Fibroblast of skin of back (primary cell): ENCODE measurements at regions not wholly inside any gene's neighbourhood (a gene's known extent, or its start where the extent isn't known, plus 50 kb on each side); places are given as distances from the start of the nearest gene placed in this dataset.
A peak's percentile ranks its signal among the peaks of the same experiment; 100 is the strongest.

Source experiments
- DNase-seq: peaks from one replicate; pipeline ENCODE4 v3.0.0-alpha.2; 2013

- peak; percentile 12 for DNase-seq
Measured at GRCh38 chr2:205902041-205902899, 183.7 kb downstream of the INO80D start.

GRCh38 chr2:205901491-205901890, 184.5 kb downstream of the INO80D start:
- DNase-seq: no peak

GRCh38 chr2:205898744-205899143, 187.2 kb downstream of the INO80D start:
- no peak for DNase-seq

GRCh38 chr2:205895981-205896655, 189.9 kb downstream of the INO80D start:
- no peak for DNase-seq

GRCh38 chr2:205892665-205893259, 193.2 kb downstream of the INO80D start:
- no peak for DNase-seq

- DNase-seq: peak; percentile 39
Measured at GRCh38 chr2:205892251-205892655, 193.7 kb downstream of the INO80D start.

- peak; percentile 31 for DNase-seq
Measured at GRCh38 chr2:205889114-205889513, 196.9 kb downstream of the INO80D start.

GRCh38 chr2:205887637-205888036, 198.3 kb downstream of the INO80D start:
- DNase-seq: no peak

- DNase-seq: peak; percentile 77
Measured at GRCh38 chr2:205885492-205886099, 200.4 kb downstream of the INO80D start.

GRCh38 chr2:205883965-205884364, 201.7 kb downstream of the NRP2 start:
- DNase-seq: no peak

- DNase-seq: no peak
Measured at GRCh38 chr2:205882806-205883425, 200.6 kb downstream of the NRP2 start.

- DNase-seq: no peak
Measured at GRCh38 chr2:205880048-205880447, 197.7 kb downstream of the NRP2 start.

- DNase-seq: no peak
Measured at GRCh38 chr2:205878999-205879762, 196.9 kb downstream of the NRP2 start.

- no peak for DNase-seq
Measured at GRCh38 chr2:205877496-205877895, 195.2 kb downstream of the NRP2 start.

- DNase-seq: no peak
Measured at GRCh38 chr2:205876127-205876526, 193.8 kb downstream of the NRP2 start.

GRCh38 chr2:205872716-205873115, 190.4 kb downstream of the NRP2 start:
- DNase-seq: no peak

GRCh38 chr2:205869439-205869838, 187.1 kb downstream of the NRP2 start:
- no peak for DNase-seq

GRCh38 chr2:205868773-205869333, 186.6 kb downstream of the NRP2 start:
- DNase-seq: peak; percentile 88

GRCh38 chr2:205868053-205868452, 185.8 kb downstream of the NRP2 start:
- DNase-seq: no peak

GRCh38 chr2:205867371-205867770, 185.1 kb downstream of the NRP2 start:
- DNase-seq: no peak

GRCh38 chr2:205865905-205866441, 183.7 kb downstream of the NRP2 start:
- peak; percentile 61 for DNase-seq
